H1 (cell line): ENCODE measurements at regions not wholly inside any gene's neighbourhood (a gene's known extent, or its start where the extent isn't known, plus 50 kb on each side); places are given as distances from the start of the nearest gene placed in this dataset.

Experiments used
- CTCF ChIA-PET: fragments of 300-600 bp; sonication (Branson Sonifier 250); formaldehyde crosslinking; loops from one replicate; lab custom pipeline; 2021; ENCODE audit not compliant: partially characterized antibody; lab: Charles Lee
- POLR2A ChIA-PET: fragments of 300-600 bp; sonication (Branson Sonifier 250); formaldehyde crosslinking; loops from one replicate; lab custom pipeline; 2021; ENCODE audit warnings: inconsistent platforms; ENCODE audit not compliant: partially characterized antibody; lab: Charles Lee
- DNase-seq, 2 experiments: peaks; one replicate each; pipeline versions ENCODE4 v3.0.0 to v3.0.0-alpha.2; 2010 to 2022; ENCODE audit warnings: low spot score in 2 of 2, low read depth in 1 of 2, mixed read lengths in 1 of 2
- FAIRE-seq: peaks from 2 replicates; lab custom pipeline; 2011; peaks lifted over from hg19 to GRCh38; lab: Jason Lieb, UNC
- H2AFZ ChIP-seq: 2 replicates; pipeline ENCODE4 v1.8.1; 2012; ENCODE audit warnings: low read length, inconsistent platforms
- H2AK5ac ChIP-seq: 2 replicates; pipeline ENCODE4 v1.6.1; 2013; ENCODE audit warnings: low read depth, low read length
- H2BK120ac ChIP-seq: replicated peaks from 2 replicates; pipeline ENCODE3; 2013; ENCODE audit warnings: low read depth, low read length, inconsistent platforms
- H2BK12ac ChIP-seq: 2 replicates; pipeline ENCODE4 v1.6.1; 2013; ENCODE audit warnings: low read depth, low read length
- H2BK15ac ChIP-seq: 2 replicates; pipeline ENCODE4 v1.6.1; 2013; ENCODE audit warnings: low read length
- H2BK20ac ChIP-seq: 2 replicates; pipeline ENCODE4 v1.6.1; 2013; ENCODE audit warnings: low read length
- H2BK5ac ChIP-seq: 2 replicates; pipeline ENCODE4 v1.6.1; 2013; ENCODE audit warnings: low read depth, low read length
- H3K14ac ChIP-seq: 2 replicates; pipeline ENCODE4 v1.6.1; 2013; ENCODE audit warnings: inconsistent platforms; ENCODE audit not compliant: insufficient read length
- H3K18ac ChIP-seq: 2 replicates; pipeline ENCODE4 v1.6.1; 2013; ENCODE audit warnings: low read length; ENCODE audit errors: extremely low read depth
- H3K23ac ChIP-seq: 2 replicates; pipeline ENCODE4 v1.6.1; 2013; ENCODE audit warnings: inconsistent platforms; ENCODE audit not compliant: insufficient read length
- H3K23me2 ChIP-seq: 2 replicates; pipeline ENCODE4 v1.6.1; 2013; ENCODE audit warnings: low read depth, low read length
- H3K27ac ChIP-seq: 2 replicates; pipeline ENCODE4 v1.6.1; 2011; ENCODE audit warnings: low read depth, low read length, inconsistent platforms
- H3K27me3 ChIP-seq, 4 experiments: replicated peaks in 1 of 4; 1 replicate in 1 of 4; 2 replicates in 3 of 4; pipeline versions ENCODE4 v1.6.1 to v1.8.1; 2011 to 2013; ENCODE audit warnings: low read length in 3 of 4, mild to moderate bottlenecking in 3 of 4, inconsistent platforms in 2 of 4, mixed read lengths in 2 of 4, moderate library complexity in 1 of 4; ENCODE audit not compliant: control insufficient read depth in 3 of 4, insufficient read depth in 3 of 4; ENCODE audit errors: extremely low read depth in 1 of 4
- H3K36me3 ChIP-seq, 4 experiments: 2 replicates each; pipeline versions ENCODE4 v1.6.1 to v1.8.1; 2011 to 2013; ENCODE audit warnings: mild to moderate bottlenecking in 4 of 4, low read length in 3 of 4, moderate library complexity in 2 of 4, control low read depth in 1 of 4, inconsistent platforms in 1 of 4; ENCODE audit not compliant: insufficient read depth in 4 of 4, control insufficient read depth in 2 of 4
- H3K4ac ChIP-seq: replicated peaks from 2 replicates; pipeline ENCODE3; 2013; ENCODE audit warnings: low read length, low read depth, mixed read lengths, inconsistent platforms; ENCODE audit not compliant: insufficient read length
- H3K4me1 ChIP-seq, 4 experiments: replicated peaks in 1 of 4; 1 replicate in 1 of 4; 2 replicates in 3 of 4; pipeline versions ENCODE4 v1.6.1 to v1.8.1; 2011 to 2013; ENCODE audit warnings: low read length in 3 of 4, inconsistent platforms in 2 of 4, mixed read lengths in 1 of 4; ENCODE audit not compliant: insufficient read depth in 4 of 4, control insufficient read depth in 3 of 4
- H3K4me2 ChIP-seq, 2 experiments: 2 replicates each; pipeline versions ENCODE4 v1.6.1 to v1.8.1; 2011 to 2013; ENCODE audit warnings: low read depth in 2 of 2, low read length in 2 of 2, control low read depth in 1 of 2, inconsistent platforms in 1 of 2, mild to moderate bottlenecking in 1 of 2; ENCODE audit not compliant: insufficient read depth in 1 of 2
- H3K4me3 ChIP-seq, 4 experiments: fragments of 200-600, 300-600 bp in 1 of 4; sonication (generic), shearing (Covaris generic), sonication (Bioruptor Twin) in 1 of 4; 2 replicates each; pipeline versions ENCODE4 v1.5.1 to v1.8.1; 2011 to 2016; ENCODE audit warnings: low read length in 4 of 4, low read depth in 3 of 4, control low read depth in 2 of 4, inconsistent platforms in 2 of 4, mild to moderate bottlenecking in 2 of 4, mixed read lengths in 1 of 4, moderate library complexity in 1 of 4; ENCODE audit not compliant: insufficient read depth in 2 of 4; ENCODE audit errors: extremely low read depth in 1 of 4
- H3K56ac ChIP-seq: replicated peaks from 2 replicates; pipeline ENCODE3; 2013; ENCODE audit warnings: low read depth, mild to moderate bottlenecking, mixed read lengths, low read length, inconsistent platforms; ENCODE audit not compliant: insufficient read length
- H3K79me1 ChIP-seq: 2 replicates; pipeline ENCODE4 v1.6.1; 2013; ENCODE audit warnings: low read depth, low read length, control low read depth
- H3K79me2 ChIP-seq, 2 experiments: 2 replicates each; pipeline versions ENCODE4 v1.6.1 to v1.8.1; 2012 to 2013; ENCODE audit warnings: low read length in 2 of 2, mild to moderate bottlenecking in 2 of 2, inconsistent platforms in 1 of 2; ENCODE audit not compliant: insufficient read depth in 2 of 2, control insufficient read depth in 1 of 2
- H3K9ac ChIP-seq, 4 experiments: replicated peaks in 1 of 4; 1 replicate in 1 of 4; 2 replicates in 3 of 4; pipeline versions ENCODE4 v1.6.1 to v1.8.1; 2011 to 2013; ENCODE audit warnings: low read depth in 3 of 4, low read length in 3 of 4, control low read depth in 2 of 4, mild to moderate bottlenecking in 2 of 4, moderate library complexity in 2 of 4, inconsistent platforms in 1 of 4; ENCODE audit errors: extremely low read depth in 1 of 4
- H3K9me3 ChIP-seq, 2 experiments: 2 replicates each; pipeline versions ENCODE4 v1.6.1 to v1.8.1; 2012 to 2013; ENCODE audit warnings: mild to moderate bottlenecking in 2 of 2, moderate library complexity in 2 of 2, control low read depth in 1 of 2, inconsistent platforms in 1 of 2, low read depth in 1 of 2, low read length in 1 of 2, mixed read lengths in 1 of 2; ENCODE audit not compliant: insufficient read depth in 2 of 2
- H4K20me1 ChIP-seq, 2 experiments: replicated peaks in 1 of 2; 2 replicates each; pipeline versions ENCODE3 to v1.8.1; 2011 to 2013; ENCODE audit warnings: inconsistent platforms in 2 of 2, low read length in 2 of 2, mild to moderate bottlenecking in 1 of 2; ENCODE audit not compliant: insufficient read depth in 2 of 2, control insufficient read depth in 1 of 2
- H4K5ac ChIP-seq: 2 replicates; pipeline ENCODE4 v1.6.1; 2013; ENCODE audit warnings: low read length, low read depth, mixed read lengths, inconsistent platforms; ENCODE audit not compliant: insufficient read length
- H4K8ac ChIP-seq: 2 replicates; pipeline ENCODE4 v1.8.0; 2013; ENCODE audit warnings: mild to moderate bottlenecking, moderate library complexity, low read length, inconsistent platforms; ENCODE audit not compliant: insufficient read depth; ENCODE audit errors: extremely low read depth
- H4K91ac ChIP-seq: replicated peaks from 2 replicates; pipeline ENCODE3; 2013; ENCODE audit warnings: low read length, mixed read lengths, inconsistent platforms; ENCODE audit not compliant: insufficient read length
- HDAC2 ChIP-seq, 2 experiments: fragments of 300-600 bp in 1 of 2; sonication (generic) in 1 of 2; IDR thresholded peaks; 2 replicates each; pipeline ENCODE4 v1.6.1; 2011 to 2012; ENCODE audit warnings: low read depth in 2 of 2, low read length in 2 of 2, mild to moderate bottlenecking in 2 of 2, moderate library complexity in 2 of 2, borderline replicate concordance in 1 of 2, inconsistent platforms in 1 of 2
- JUND ChIP-seq: IDR thresholded peaks from 2 replicates; pipeline ENCODE4 v1.6.1; 2011; ENCODE audit warnings: mild to moderate bottlenecking, improper control_type of control experiment, low read length
- KDM5A ChIP-seq: fragments of 200-600 bp; IDR thresholded peaks from 2 replicates; pipeline ENCODE4 v1.7.1; 2012; ENCODE audit warnings: mild to moderate bottlenecking, low read length, inconsistent platforms, mixed read lengths
- POLR2AphosphoS5 ChIP-seq: IDR thresholded peaks from 2 replicates; pipeline ENCODE4 v1.6.1; 2011; ENCODE audit warnings: low read depth, low read length
- WGBS, 2 experiments: shearing (Covaris generic) in 1 of 2; methylation state at CpG; one replicate each; pipeline versions ENCODE4 v1.1.6 to v1.1.7; 2013 to 2015; ENCODE audit warnings: low lambda C conversion rate in 2 of 2, mixed read lengths in 2 of 2, inconsistent platforms in 1 of 2, low coverage in 1 of 2, missing lambda C conversion rate in 1 of 2; ENCODE audit not compliant: insufficient replicate concordance in 2 of 2, insufficient coverage in 1 of 2, insufficient read length in 1 of 2; ENCODE audit errors: extremely low coverage in 1 of 2, missing lambda C conversion rate in 1 of 2; 5-methylcytosine and 5-hydroxymethylcytosine counted together

DNA sequence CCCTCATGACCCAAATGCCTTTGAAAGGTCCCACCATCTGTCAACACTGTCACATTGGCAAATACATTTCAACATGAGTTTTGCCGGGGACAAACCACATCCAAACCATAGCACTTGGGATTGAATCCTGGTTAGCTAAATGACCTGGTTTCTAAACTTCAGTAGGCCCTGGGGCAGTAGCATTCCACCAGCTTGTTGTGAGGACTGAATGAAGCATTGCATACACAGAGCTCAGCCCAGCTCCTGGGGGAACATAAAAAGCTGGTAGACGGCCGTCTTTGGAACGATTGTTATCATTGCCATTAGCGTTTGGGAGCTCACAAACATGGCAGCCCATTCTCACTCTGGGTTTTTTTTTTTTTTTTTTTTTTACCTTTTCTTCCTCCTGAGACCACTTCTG, 57.5 kb upstream of the CXCR4 start:
- Histone ChIP-seq H3K27me3 (peaks cover 0 to 1% (median 0%) of the 10 kb centered on the region in 4 experiments; a peak in 2 of 7 replicates), H2BK120ac (no peak overlapping the region), H4K8ac (no peak overlapping the region), H2BK5ac (no peak overlapping the region), H2BK20ac (no peak overlapping the region), H3K4me1 (no peaks in the 10 kb centered on the region), H3K36me3 (no peaks in the 10 kb centered on the region), H4K5ac (no peak overlapping the region), H3K9me3 (no peaks in the 10 kb centered on the region), H2BK15ac (no peak overlapping the region), H3K4me2 (no peak overlapping the region), H3K18ac (no peak overlapping the region), H3K23me2 (no peaks in the 10 kb centered on the region; the same call in 1 of the 2 replicates), H3K4ac (no peak overlapping the region), H3K79me2 (no peaks in the 10 kb centered on the region), H3K27ac (no peak overlapping the region), H3K79me1 (no peaks in the 10 kb centered on the region), H3K14ac (no peak overlapping the region), H2AFZ (no peak overlapping the region), H3K23ac (no peak overlapping the region), H4K20me1 (no peaks in the 10 kb centered on the region), H3K56ac (no peak overlapping the region), H3K9ac (no peak overlapping the region), H4K91ac (no peak overlapping the region), H3K4me3 (no peak overlapping the region), H2BK12ac (no peak overlapping the region), H2AK5ac (no peak overlapping the region)
- CTCF ChIA-PET: no interaction called here
- 91% methylated on average over 5 of the region's 5 CpGs; no CpG with 5 or more reads in 1 of the 2 experiments for WGBS, 2 experiments
- TF ChIP-seq HDAC2 (IDR thresholded peaks at IDR 0.05; ENCODE audit: borderline replicate concordance in 1 of 2, low read depth in 2 of 2, low read length in 2 of 2): no peak
- no peak for TF ChIP-seq POLR2AphosphoS5
- TF ChIP-seq KDM5A: no peak
- TF ChIP-seq JUND: no peak
- no peak for DNase-seq
- FAIRE-seq: no peak
- POLR2A ChIA-PET: no interaction called here
